GM18507 (cell line): ENCODE measurements at regions not wholly inside any gene's neighbourhood (a gene's known extent, or its start where the extent isn't known, plus 50 kb on each side); places are given as distances from the start of the nearest gene placed in this dataset.
"Not testable (repeated sequence)": the region's sequence is repeated elsewhere in the genome, so short reads cannot be mapped to it uniquely, and the experiment has no call there.

Experiments used
- DNase-seq: peaks from one replicate; pipeline ENCODE4 v3.0.0; 2011; ENCODE audit warnings: low read depth; ENCODE audit not compliant: insufficient read length; ENCODE audit errors: extremely low spot score
- FAIRE-seq: peaks from 2 replicates; lab custom pipeline; 2011; peaks lifted over from hg19 to GRCh38; lab: Jason Lieb, UNC

DNA sequence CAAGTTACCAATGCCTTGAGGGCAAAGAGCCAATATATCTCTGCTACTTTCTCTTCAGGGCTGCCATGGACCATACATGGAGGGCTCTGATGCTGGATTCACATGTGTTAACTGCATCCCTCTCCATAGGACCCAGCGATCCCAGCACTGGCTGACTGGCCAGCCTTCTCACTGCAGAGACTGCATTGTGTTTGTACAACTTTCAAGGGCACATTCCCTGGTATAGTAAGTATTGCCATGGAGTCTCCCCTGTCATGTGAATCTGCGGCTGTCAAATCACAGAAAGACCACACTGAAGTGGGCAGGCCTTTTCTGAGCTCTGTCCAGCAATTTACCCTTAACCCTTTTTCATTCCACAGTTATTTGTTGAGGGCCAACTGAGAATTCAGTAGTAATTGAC is 449.8 kb downstream of the OMA1 start:
- DNase-seq (no peak), FAIRE-seq (no peak)

GRCh38 chr1:58095183-58095582 is 451.3 kb downstream of the OMA1 start:
- no peak for DNase-seq
- FAIRE-seq: no peak

- FAIRE-seq: no peak
- DNase-seq: no peak
These were observed 452.3 kb downstream of the OMA1 start for GRCh38 chr1:58094221-58094620.

DNA sequence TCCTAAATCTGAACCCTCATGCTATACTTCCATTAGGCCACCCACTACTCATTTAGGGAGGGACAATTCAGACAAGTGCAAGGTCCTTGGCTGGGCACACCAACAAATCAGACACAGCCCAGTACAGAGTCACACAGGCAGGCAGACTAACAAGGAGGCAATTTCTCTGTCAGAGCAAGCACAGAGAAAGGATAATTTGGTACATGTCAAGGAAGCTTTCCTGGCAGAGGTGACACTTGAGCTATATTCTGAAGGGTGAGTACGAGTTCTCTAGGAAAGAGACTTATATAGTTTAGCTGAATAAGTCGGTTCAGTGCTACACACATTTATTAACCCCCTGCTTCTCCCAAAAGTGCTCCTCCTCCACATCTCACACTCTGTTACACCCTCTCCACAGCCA is 455.9 kb downstream of the OMA1 start:
- DNase-seq: no peak
- no peak for FAIRE-seq

- no peak for DNase-seq
- FAIRE-seq: no peak
These were observed 456.5 kb downstream of the OMA1 start for GRCh38 chr1:58089898-58090534.

DNA sequence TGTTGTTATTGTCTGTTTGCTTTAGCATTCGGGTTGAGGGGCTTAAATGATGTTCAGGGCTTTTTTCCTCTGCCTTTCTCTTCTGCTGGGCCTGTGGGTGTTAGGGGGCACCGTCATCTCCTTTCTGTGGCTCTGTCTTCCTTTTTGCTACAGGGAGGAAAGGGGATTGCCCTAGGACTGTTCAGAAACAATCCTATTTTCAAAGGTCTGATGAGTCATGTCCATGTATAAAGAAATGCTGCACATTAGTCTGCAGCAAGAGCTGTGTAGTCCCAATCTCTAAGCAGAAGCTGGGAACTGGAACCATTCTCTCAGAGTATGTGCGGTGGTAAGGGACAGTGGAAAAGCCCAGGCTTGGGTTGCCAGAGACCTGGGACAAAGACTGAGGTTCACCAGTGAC is 462.3 kb downstream of the OMA1 start:
- no peak for DNase-seq
- no peak for FAIRE-seq

- no peak for FAIRE-seq
- no peak for DNase-seq
These were observed 463.9 kb downstream of the OMA1 start for GRCh38 chr1:58082596-58082995.

GRCh38 chr1:58076258-58076657 is 470.3 kb downstream of the OMA1 start:
- DNase-seq: no peak
- FAIRE-seq: no peak

GRCh38 chr1:58075188-58075578 is 471.3 kb downstream of the OMA1 start:
- no peak for DNase-seq
- FAIRE-seq: no peak

DNA sequence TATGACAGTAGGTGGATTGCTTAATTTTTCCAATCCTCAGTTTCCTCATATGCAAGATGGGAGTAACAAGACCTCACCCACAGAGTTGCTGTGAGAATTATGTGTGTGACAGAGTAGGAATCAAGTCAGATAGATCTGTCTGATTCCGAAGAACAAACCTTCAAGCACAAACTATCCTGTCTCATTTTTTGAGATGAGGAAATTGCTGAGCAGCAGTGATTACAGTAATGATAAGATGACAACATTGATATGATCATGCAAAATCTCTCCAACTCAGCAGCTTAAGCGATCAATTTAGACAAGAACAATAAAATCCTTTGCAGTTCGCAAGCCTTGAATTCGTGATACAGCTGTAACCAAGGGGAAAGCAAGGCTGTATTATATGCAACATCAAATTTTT is 474.1 kb downstream of the OMA1 start:
- FAIRE-seq: no peak
- no peak for DNase-seq

GRCh38 chr1:58067082-58067481 is 479.4 kb downstream of the OMA1 start:
- DNase-seq (no peak), FAIRE-seq (no peak)

DNA sequence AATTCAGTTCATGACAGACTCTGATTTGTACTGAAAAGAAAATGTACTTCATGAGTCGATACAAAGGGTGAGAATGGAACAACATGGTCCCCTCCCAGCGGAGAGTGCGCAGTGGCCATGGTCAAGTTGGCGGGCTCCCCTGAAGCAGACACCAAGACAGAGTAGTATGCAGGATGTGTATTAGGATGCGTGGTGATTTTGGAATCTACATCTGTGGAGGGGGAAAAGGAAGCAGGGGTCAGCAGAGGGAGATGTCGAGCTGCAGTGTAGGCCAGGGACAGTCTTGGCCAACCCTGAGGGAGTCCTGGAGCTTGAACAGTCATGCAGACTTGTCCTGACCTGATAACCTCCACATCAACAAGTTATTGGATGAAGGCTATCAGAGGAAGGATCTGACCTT is 481.0 kb downstream of the OMA1 start:
- FAIRE-seq (no peak), DNase-seq (no peak)

DNA sequence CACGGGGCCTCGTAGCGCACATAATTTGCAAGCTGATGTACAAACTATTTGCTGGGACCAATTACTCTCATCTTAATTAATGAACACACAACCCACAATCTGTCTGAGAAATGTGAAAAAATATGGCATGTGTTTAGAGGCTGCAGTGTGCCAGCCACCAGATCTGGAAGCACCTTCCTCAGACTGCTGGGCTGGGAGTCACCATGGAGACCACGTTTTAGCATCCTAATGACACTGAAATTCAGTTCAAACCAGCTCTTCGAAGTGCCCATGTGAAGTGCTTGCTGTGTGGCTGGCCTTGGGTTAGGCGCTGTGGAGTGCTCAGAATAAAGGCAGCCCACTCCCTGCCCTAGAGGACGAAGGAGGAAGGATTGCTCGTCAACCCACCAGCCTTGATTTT is 482.4 kb downstream of the OMA1 start:
- DNase-seq (no peak), FAIRE-seq (no peak)

- FAIRE-seq (no peak), DNase-seq (no peak)
These were observed 483.4 kb downstream of the OMA1 start for GRCh38 chr1:58063095-58063494.

DNA sequence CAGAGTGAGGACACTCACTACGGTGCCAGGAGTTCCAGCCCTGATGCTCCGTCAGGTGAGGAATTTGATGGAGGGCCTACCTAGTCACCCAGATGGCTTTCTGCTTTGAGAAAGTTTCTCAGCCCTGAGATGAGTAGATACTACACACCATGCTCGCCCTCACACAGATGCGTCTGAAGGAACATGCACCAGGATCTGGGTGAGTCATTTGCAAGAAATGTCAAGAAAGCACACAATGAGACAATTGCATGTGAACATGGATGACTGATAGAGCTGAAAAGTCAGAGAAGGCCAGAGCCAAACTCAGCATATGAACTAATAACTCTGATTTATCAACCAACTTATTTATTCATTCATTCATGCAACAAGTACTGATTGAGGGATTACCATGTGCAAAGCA is 483.9 kb downstream of the OMA1 start:
- FAIRE-seq (no peak), DNase-seq (no peak)

DNA sequence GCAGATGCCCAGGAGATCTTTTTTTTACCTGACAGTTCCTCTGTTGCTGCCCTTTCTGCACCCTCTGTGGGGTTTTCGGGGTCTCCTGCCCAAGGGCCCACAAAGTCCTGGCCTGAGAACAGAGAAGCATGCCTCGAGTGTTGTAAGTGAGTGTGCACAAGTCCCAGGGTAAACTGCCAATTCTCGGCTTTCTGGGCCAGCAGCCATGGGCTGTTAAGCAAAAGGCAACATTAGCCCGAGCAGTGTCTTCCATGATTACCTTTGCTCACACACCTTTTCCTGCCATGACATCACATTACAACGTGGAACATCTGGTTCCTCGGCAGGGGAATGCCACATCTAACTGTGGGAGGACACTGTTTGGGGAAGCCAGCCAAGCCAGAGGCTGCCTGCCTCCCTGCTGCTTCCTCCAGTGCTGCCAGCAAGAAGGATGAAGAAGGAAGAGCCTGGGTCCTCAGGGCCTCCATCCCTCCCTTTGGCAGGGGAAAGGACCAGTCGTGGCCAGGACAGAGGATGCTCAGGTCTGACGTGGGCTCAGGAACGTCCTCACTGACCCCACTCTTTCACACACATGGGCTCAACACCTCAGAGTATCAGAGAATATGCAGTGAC is 485.9 kb downstream of the OMA1 start:
- FAIRE-seq (no peak), DNase-seq (no peak)

GRCh38 chr1:58059789-58060188 is 486.7 kb downstream of the OMA1 start:
- DNase-seq: no peak
- FAIRE-seq: no peak

DNA sequence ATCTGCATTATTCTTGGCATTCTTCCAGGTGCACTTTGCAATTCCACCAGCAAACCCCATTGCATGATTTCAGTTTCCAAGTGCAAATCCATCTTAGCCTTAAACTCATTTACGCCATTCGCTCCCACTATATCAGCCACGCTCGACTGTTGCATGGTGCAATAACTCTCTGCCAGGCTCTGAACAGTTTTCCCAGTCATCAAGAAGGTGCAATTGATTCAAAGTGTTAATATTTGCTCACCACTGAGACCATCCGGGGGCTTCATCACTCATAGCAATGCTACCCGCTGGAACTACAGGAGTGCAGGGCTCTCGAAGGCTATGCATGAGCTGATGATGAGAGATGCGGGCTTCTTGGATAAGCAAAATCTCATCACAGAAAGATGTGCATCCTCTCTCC is 488.2 kb downstream of the OMA1 start:
- DNase-seq (no peak), FAIRE-seq (no peak)

DNA sequence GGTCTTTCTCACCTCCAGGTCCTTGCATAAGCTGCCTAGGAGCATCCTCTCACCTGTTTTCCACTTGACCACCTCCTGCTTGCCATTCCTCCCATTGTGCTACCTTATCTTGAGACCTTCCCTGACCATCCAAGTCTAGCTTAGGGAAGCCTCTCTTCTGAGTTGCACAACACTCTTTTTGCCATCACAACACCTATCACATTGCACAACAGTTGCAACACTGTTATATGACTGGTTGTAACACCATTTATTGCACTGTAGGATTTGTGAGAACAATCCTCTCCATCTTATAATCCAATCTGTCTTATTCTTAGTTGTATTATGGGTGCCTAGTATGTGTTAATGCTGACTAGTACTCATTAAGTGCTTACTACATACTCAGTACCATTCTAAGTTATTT is 488.7 kb downstream of the OMA1 start:
- no peak for FAIRE-seq

GRCh38 chr1:58051187-58051586 is 495.3 kb downstream of the OMA1 start:
- not testable (repeated sequence) for FAIRE-seq, DNase-seq

More for the DNA sequence above, 488.7 kb downstream of the OMA1 start:
- no peak for DNase-seq

- DNase-seq (peak; percentile 15), FAIRE-seq (no peak)
These were observed 499.2 kb downstream of the OMA1 start for GRCh38 chr1:58047265-58047858.
